Hepatocyte (in vitro differentiated cells): ENCODE measurements at regions not wholly inside any gene's neighbourhood (a gene's known extent, or its start where the extent isn't known, plus 50 kb on each side); places are given as distances from the start of the nearest gene placed in this dataset.

Experiments
- EZH2 ChIP-seq: fragments of 200-600 bp; sonication (generic); IDR thresholded peaks from 2 replicates; pipeline ENCODE4 v1.6.1; 2016; ENCODE audit warnings: antibody characterized with exemption, mild to moderate bottlenecking, borderline replicate concordance
- EZH2phosphoT487 ChIP-seq: fragments of 200-600 bp; sonication (generic); IDR thresholded peaks from one replicate; pipeline ENCODE4 v1.6.1; 2018; ENCODE audit warnings: antibody characterized with exemption, mild to moderate bottlenecking, low read depth, moderate library complexity; ENCODE audit not compliant: unreplicated experiment, severe bottlenecking
- TF ChIP-seq, protein P1 (sequence below): fragments of 200-600 bp; sonication (generic); IDR thresholded peaks from 2 replicates; pipeline ENCODE4 v1.5.1; 2016; ENCODE audit warnings: antibody characterized with exemption, mild to moderate bottlenecking; ENCODE audit not compliant: poor library complexity

DNA sequence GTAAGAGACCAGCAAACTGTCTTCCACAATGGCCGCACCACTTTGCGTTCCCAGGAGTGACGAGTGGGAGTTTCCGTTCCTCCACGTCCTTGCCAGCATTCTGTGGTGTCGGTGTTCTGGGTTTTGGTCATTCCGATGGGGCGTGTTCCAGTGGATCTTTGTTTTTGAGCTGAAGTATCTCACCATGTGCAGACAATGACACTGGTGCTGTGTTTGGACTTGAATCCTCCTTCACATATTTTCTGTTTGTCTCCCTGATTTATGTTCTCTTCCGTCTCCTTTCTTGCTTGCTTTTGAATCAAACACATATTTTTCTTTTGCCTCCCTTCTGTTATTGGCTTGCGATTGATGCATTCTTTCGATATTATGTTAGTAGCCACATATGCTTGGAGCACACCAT is 60.8 kb upstream of the IRX4 start:
- TF ChIP-seq, protein P1, sequence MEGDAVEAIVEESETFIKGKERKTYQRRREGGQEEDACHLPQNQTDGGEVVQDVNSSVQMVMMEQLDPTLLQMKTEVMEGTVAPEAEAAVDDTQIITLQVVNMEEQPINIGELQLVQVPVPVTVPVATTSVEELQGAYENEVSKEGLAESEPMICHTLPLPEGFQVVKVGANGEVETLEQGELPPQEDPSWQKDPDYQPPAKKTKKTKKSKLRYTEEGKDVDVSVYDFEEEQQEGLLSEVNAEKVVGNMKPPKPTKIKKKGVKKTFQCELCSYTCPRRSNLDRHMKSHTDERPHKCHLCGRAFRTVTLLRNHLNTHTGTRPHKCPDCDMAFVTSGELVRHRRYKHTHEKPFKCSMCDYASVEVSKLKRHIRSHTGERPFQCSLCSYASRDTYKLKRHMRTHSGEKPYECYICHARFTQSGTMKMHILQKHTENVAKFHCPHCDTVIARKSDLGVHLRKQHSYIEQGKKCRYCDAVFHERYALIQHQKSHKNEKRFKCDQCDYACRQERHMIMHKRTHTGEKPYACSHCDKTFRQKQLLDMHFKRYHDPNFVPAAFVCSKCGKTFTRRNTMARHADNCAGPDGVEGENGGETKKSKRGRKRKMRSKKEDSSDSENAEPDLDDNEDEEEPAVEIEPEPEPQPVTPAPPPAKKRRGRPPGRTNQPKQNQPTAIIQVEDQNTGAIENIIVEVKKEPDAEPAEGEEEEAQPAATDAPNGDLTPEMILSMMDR: no peak
- TF ChIP-seq EZH2 (no peak), EZH2phosphoT487 (no peak)
